ENCODE measurements at regions not wholly inside any gene's neighbourhood (a gene's known extent, or its start where the extent isn't known, plus 50 kb on each side); places are given as distances from the start of the nearest gene placed in this dataset.

- no peak for TF ChIP-seq ZNF416 (tag by site-specific recombination; IDR thresholded peaks at IDR 0.05)
- no peak for TF ChIP-seq ZNF362 (tag by site-specific recombination; IDR thresholded peaks at IDR 0.05)
- TF ChIP-seq SP2 (tag by site-specific recombination; IDR thresholded peaks at IDR 0.05): no peak
- TF ChIP-seq IKZF3 (tag by site-specific recombination; IDR thresholded peaks at IDR 0.05): no peak
- TF ChIP-seq ELK4 (IDR thresholded peaks at IDR 0.05; ENCODE audit: borderline replicate concordance, low read depth, low read length): no peak
- TF ChIP-seq PBX3 (CRISPR knock-in tag; IDR thresholded peaks at IDR 0.05): no peak
- no peak for TF ChIP-seq ZNF324 (tag by site-specific recombination; IDR thresholded peaks at IDR 0.05)
- no peak for TF ChIP-seq ZSCAN16 (tag by site-specific recombination; IDR thresholded peaks at IDR 0.05)
Measured at GRCh38 chr17:64775701-64776570, 113.8 kb upstream of the SMURF2 start.
